NCI-H1417 (cell line): ENCODE measurements at regions not wholly inside any gene's neighbourhood (a gene's known extent, or its start where the extent isn't known, plus 50 kb on each side); places are given as distances from the start of the nearest gene placed in this dataset.
"Not testable (repeated sequence)": the region's sequence is repeated elsewhere in the genome, so short reads cannot be mapped to it uniquely, and the experiment has no call there.

Experiments
- DNase-seq, 3 experiments: peaks; one replicate each; lab custom pipeline; 2025; lab: John Stamatoyannopoulos, UW

GRCh38 chr5:63213256-63213655 is 634.6 kb downstream of the LRRC70 start:
- no peak for DNase-seq

- peak in 1 of 3 experiments; percentile 1 for DNase-seq
Measured at GRCh38 chr5:63211448-63212132, 633.0 kb downstream of the LRRC70 start.

GRCh38 chr5:63205976-63206375 is 627.4 kb downstream of the LRRC70 start:
- no peak for DNase-seq

- DNase-seq, result no peak
Measured at GRCh38 chr5:63201738-63202137, 623.1 kb downstream of the LRRC70 start.

GRCh38 chr5:63194126-63194525 is 615.5 kb downstream of the LRRC70 start:
- no peak for DNase-seq

GRCh38 chr5:63180190-63180589 is 601.6 kb downstream of the LRRC70 start:
- not testable (repeated sequence) for DNase-seq

- DNase-seq, result no peak
Measured at GRCh38 chr5:63175850-63176249, 597.2 kb downstream of the LRRC70 start.

- no peak for DNase-seq
Measured at GRCh38 chr5:63170486-63170885, 591.9 kb downstream of the LRRC70 start.

- no peak for DNase-seq
Measured at GRCh38 chr5:63164838-63165535, 586.4 kb downstream of the LRRC70 start.

- DNase-seq, result no peak
Measured at GRCh38 chr5:63164339-63164738, 585.7 kb downstream of the LRRC70 start.

GRCh38 chr5:63155310-63155631 is 576.7 kb downstream of the LRRC70 start:
- DNase-seq, result no peak

- no peak for DNase-seq
Measured at GRCh38 chr5:63154476-63155309, 576.1 kb downstream of the LRRC70 start.

- no peak for DNase-seq
Measured at GRCh38 chr5:63152871-63153270, 574.3 kb downstream of the LRRC70 start.

GRCh38 chr5:63145167-63145566 is 566.5 kb downstream of the LRRC70 start:
- DNase-seq, result no peak

GRCh38 chr5:63141591-63141990 is 563.0 kb downstream of the LRRC70 start:
- no peak for DNase-seq

- DNase-seq, result no peak
Measured at GRCh38 chr5:63135291-63135690, 556.7 kb downstream of the LRRC70 start.

GRCh38 chr5:63131626-63132285 is 553.1 kb downstream of the LRRC70 start:
- DNase-seq, result no peak

- DNase-seq, result peak in 1 of 3 experiments; percentile 13
Measured at GRCh38 chr5:63128761-63129160, 550.1 kb downstream of the LRRC70 start.

- DNase-seq, result peak in 2 of 3 experiments; percentile 47 to 83
Measured at GRCh38 chr5:63128018-63128417, 549.4 kb downstream of the LRRC70 start.

GRCh38 chr5:63127054-63127453 is 548.4 kb downstream of the LRRC70 start:
- DNase-seq, result no peak

GRCh38 chr5:63125862-63126261 is 547.2 kb downstream of the LRRC70 start:
- DNase-seq, result peak; percentile 8 to 31 (median 9)

GRCh38 chr5:63125392-63125791 is 546.8 kb downstream of the LRRC70 start:
- DNase-seq, result no peak
